KOPT-K1 (cell line): ENCODE measurements at regions not wholly inside any gene's neighbourhood (a gene's known extent, or its start where the extent isn't known, plus 50 kb on each side); places are given as distances from the start of the nearest gene placed in this dataset.

Experiments used
- H3K27ac ChIP-seq: fragments of 200-600 bp; sonication (generic); 2 replicates; pipeline ENCODE4 v1.5.1; 2016; ENCODE audit warnings: antibody characterized with exemption, mild to moderate bottlenecking, low read depth, low read length; ENCODE audit not compliant: poor library complexity, severe bottlenecking
- H3K36me3 ChIP-seq: fragments of 200-600 bp; sonication (generic); 2 replicates; pipeline ENCODE4 v1.5.1; 2017; ENCODE audit warnings: antibody characterized with exemption, mild to moderate bottlenecking, low read length, moderate library complexity; ENCODE audit not compliant: insufficient read depth
- H3K9me3 ChIP-seq: fragments of 200-600 bp; sonication (generic); 2 replicates; pipeline ENCODE4 v1.5.1; 2017; ENCODE audit warnings: antibody characterized with exemption, low read length, mild to moderate bottlenecking; ENCODE audit not compliant: insufficient read depth, poor library complexity, severe bottlenecking

DNA sequence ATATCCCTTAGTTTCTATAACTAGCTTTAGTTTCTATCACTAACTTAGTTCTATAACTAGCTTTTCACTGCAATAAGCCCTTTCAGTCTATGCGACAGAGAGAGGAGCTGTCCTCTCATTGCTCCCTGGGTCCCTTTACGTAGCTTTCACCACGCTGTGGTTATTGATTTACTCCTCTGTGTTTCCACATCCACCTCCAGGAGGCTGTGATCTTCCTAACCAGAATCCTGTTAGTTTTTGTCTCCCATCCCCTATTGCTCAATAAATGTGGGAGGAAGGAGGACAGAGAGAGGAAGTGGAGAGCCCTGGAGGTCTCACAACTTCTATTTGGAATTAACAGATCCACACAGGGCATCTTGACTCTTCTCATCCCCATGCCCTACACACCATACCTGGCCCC, 1036.1 kb downstream of the MCTP2 start:
- Histone ChIP-seq H3K9me3 (no peaks in the 10 kb centered on the region), H3K27ac (no peak overlapping the region), H3K36me3 (no peaks in the 10 kb centered on the region)

DNA sequence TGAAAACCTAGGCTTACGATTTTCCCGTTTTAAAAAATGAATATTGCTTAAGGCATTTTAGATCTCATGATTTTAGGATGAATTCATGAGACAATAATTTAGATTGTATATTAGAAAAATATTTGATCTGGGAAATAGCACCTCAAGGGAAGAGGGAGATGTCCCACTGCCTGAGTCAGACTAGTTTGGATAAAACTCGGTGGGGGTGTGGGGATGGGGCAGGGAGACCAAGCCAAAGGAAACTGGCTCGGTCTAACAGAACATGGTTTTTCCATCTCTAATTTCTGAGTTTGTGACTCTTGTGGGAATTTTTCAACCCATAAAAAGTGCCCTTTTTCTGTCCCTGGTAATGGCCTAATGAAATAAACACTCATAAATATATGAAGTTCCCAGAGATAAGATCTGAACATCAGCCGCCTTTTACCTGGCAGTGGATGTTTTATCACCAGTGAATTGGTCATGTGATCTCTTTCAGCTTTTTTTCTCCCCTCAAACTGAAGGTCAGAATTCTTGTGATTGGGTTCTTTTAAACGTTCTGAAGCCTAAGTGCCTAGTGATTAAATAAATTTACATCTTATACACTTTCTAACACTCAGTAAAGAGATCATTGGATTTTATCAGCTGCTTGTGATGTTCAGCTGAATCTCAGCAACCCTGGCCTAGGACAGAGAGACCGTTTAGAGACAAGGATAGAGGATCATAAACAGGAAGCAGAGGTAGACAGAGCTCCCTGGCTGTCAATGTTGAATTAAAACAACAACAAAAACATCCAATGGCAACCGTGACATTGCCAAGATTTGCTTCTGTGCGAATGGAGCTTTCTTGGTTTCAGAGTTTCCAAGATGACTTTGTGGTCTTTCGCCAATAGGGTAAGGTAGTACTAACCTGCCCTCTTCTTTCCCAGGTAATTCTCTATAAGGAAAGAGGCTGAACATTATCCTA, 1038.2 kb downstream of the MCTP2 start:
- H3K9me3 ChIP-seq: no peaks in the 10 kb centered on the region
- no peak overlapping the region for H3K27ac ChIP-seq
- no peaks in the 10 kb centered on the region for H3K36me3 ChIP-seq

DNA sequence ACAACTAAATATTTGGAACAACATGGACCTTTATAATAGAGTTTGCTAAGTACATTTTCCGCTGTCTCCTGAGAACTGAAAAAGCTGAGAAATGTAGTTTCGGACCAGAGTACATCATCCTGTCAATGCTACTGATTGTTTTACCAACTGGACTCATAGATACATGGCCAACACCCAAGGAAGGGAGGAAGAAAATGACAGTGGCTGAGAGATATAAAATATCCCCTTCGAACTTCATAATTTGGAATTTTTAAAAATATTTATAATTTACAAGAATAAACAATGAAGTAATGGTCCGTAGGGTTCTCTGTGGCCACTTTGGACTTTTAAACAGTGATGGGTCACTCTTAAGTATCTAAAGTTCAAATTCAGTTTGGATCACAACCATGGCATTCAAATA, 1042.7 kb downstream of the MCTP2 start:
- H3K36me3 ChIP-seq: no peaks in the 10 kb centered on the region
- no peaks in the 10 kb centered on the region for H3K9me3 ChIP-seq
- no peak overlapping the region for H3K27ac ChIP-seq

DNA sequence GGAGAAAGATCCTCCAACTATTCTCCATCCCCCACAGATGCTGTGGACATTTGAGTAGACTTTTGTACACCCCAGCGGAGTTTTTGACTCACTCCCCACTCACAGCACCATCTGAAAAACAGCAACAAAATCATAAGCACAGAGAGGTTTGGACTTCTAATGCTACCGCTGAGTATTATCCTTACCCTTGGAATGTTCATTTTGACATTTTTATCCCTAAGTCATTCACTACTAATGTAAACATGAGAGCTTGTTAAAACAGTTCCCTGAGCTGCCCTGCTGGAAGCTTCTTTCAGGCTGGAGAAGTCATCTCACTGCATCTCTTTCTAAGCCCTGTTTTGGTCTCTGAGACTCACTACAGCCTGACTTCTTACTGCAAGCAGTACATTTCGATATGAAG, 1045.9 kb downstream of the MCTP2 start:
- Histone ChIP-seq H3K9me3 (no peaks in the 10 kb centered on the region), H3K36me3 (no peaks in the 10 kb centered on the region), H3K27ac (no peak overlapping the region)

DNA sequence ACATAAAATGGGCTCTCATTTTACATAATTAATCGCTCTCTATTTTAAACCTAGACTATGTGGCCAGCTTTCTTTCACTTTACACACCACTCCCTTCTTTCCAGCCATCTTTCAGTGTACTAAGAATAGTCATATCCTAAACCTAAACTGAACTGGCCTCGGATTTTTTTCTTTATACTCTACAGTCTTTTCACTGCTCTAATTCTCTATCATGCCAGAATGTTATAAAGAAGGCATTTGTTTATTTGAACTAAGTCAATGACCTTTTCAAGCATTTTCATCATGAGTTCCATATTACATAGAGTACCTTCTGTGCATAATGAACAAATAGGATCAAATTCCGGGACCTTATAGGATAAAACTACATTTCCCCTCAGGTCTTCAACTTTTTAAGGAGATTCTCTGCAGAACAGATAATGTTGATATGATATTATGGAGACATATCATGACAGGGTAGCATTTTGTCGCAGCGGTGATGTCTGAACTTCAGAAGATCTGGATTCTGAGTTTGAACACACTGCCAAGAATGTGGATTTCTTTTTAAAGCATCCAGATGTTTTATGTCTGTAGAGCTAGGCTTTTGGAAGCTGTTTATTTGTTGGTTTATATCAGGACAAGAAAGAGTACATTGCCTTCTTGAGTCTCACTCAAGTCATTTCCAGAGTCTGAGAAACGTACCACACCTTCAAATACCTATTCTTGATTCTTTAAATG, 1047.3 kb downstream of the MCTP2 start:
- no peak overlapping the region for H3K27ac ChIP-seq
- H3K9me3 ChIP-seq: no peaks in the 10 kb centered on the region
- H3K36me3 ChIP-seq: no peaks in the 10 kb centered on the region

DNA sequence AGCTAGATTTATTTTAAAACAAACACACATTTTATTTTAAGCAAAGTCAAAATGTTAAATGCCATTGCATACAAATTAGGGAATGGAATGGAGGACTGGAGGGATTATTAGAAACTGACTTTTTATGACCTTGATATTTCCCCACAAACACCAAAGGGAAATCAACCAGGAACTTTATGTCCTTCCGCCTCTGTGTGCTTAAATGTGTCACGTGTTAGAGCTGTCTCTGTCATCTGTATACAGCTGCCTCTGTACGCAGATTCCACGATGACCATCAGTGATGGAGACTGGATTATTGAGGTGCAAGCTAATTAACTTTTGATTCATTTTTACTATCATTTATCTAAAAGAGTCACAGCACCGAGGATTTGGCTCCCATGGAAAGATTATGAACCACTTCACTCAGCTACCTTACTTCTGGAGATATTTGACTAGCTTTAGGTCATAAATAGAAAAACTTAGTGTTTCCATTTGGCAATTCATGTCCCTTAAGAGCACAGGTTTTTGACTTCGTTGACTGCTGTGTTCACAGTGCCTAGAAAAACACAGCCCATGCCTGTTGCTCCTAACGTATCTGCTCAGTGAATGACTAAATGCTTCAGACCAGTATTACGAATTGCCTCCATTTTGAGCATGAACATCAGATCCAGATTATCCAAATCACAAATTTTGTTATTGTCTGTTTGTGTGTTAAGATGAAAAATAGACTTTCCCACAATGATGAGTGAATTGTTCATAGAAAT, 1048.1 kb downstream of the MCTP2 start:
- H3K9me3 ChIP-seq: no peaks in the 10 kb centered on the region
- H3K36me3 ChIP-seq: no peaks in the 10 kb centered on the region
- no peak overlapping the region for H3K27ac ChIP-seq

DNA sequence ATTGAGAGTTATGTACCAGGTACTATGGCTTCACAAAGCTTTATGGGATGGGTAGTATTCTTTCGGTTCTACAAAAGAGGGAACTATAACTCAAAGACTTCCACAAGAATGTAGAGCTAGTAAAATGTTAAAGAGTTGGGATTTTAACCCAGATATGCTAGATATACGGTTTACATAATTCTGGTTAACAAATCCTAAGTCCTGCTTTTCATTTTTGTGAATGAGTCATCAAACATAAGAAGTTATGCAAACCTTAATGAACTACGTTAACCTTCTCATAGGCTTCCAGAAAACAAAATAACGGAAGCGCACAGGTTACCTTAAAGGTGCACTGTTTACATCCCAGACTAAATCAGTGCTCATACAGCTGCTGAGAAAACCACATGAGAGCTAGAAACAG, 1049.3 kb downstream of the MCTP2 start:
- H3K36me3 ChIP-seq: no peaks in the 10 kb centered on the region
- no peaks in the 10 kb centered on the region for H3K9me3 ChIP-seq
- H3K27ac ChIP-seq: no peak overlapping the region

DNA sequence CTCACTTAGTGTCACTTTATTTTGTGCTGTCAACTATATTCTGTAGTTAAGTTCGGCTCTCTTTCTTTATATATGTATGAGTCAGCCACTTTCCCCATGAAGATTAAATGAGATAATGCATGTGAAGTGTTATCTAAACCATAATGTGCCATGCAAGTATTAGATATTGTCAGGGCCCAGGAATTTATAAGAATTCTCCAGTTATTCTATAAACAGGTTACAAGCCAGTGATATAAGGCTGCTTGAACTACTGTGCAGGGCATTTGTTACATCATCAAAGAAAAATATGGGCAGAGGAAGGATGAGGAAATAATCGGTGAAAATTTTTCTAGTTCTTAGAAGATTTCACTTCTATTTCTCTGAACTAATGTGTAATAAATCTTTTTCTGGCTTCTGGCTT, 1049.0 kb upstream of the NR2F2 start:
- H3K36me3 ChIP-seq: no peaks in the 10 kb centered on the region
- H3K27ac ChIP-seq: no peak overlapping the region
- H3K9me3 ChIP-seq: no peaks in the 10 kb centered on the region

DNA sequence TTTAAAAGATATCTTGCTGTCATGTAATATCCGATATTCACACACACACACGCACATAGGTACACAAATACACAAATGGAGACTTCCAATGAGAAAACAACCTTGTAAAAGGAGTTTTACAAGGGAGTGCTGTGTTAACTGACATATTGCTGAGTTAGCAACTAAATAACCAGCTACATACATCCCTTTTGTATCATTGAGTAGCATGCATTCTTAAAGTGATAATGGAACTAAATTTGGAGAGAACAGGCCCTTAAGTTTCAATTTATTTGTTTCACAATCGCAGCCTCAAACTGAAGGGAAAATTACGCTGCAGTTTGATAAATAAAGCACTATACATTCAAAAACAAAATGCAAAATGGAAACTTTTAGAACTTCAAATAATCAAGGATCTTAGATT, 1046.0 kb upstream of the NR2F2 start:
- Histone ChIP-seq H3K27ac (no peak overlapping the region), H3K36me3 (no peaks in the 10 kb centered on the region), H3K9me3 (no peaks in the 10 kb centered on the region)

DNA sequence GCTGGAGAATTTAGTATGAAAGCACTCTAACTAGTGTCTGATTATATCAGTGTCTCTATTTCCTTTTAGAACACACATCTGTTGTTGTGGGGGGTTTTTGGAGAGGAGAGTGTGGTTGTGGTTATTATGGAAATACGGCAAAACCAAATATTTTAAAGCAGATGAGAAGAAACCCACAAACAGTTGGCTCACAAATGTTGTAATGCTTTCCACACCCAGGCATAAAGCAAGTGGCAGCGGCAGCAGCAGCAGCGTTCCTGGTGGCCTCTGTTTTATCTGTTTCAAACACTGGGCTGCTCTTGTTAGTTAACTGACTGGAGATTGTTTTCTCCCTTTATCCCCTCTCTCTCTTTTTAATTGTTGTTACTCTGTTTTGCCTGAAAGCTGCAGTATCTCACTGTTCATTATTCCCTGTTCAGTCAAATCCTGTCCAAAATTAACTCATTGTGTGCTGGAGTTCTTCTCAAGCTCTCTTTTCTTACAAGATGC, 1045.5 kb upstream of the NR2F2 start:
- H3K9me3 ChIP-seq: no peaks in the 10 kb centered on the region
- no peaks in the 10 kb centered on the region for H3K36me3 ChIP-seq
- no peak overlapping the region for H3K27ac ChIP-seq

DNA sequence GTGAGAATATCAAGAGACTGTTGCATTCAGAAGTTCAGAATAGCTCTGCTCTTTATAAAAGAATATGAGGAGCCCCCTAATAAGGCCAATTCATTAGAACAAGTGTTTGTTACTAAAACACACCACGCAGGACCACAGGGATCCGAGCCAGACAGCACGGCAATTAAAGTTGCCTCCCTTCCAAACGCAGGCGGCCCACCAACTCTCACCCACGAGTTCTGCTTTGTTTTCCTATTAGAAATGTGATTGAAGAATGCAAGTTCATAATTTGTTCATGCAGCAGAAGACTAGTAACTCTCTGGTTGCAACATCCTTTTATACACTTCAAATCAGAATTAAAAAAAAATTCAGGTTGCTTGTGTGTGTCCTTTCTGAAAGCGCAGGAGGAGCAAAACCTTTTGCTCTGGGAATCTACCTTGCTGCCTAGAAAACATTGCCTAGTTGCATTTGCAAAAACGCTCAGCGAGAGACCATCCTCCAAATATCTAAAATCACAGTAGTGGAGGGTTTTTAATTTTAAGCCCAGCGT, 1044.1 kb upstream of the NR2F2 start:
- no peak overlapping the region for H3K27ac ChIP-seq

DNA sequence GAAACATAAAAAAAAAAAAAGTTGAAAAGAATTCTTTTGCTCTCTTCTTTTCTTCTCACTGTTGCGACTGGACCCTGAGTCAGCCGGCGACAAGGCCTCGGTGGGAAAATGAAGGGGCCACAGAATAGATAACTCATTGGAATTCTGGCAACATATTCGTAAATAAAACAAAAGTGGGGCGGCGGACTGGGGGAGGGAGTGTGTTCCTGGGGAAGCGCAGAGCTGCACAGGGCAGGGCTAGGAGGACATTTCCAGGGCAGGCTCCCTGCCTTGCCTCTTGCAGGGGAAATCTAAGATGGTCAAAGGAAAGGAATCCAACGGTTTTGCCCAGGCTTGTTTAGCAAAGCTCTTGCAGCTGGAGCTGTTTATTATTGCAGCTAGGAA, 1042.8 kb upstream of the NR2F2 start:
- Histone ChIP-seq H3K27ac (no peak overlapping the region), H3K9me3 (no peaks in the 10 kb centered on the region), H3K36me3 (no peaks in the 10 kb centered on the region)

More for the DNA sequence above, 1044.1 kb upstream of the NR2F2 start:
- Histone ChIP-seq H3K36me3 (no peaks in the 10 kb centered on the region), H3K9me3 (no peaks in the 10 kb centered on the region)

DNA sequence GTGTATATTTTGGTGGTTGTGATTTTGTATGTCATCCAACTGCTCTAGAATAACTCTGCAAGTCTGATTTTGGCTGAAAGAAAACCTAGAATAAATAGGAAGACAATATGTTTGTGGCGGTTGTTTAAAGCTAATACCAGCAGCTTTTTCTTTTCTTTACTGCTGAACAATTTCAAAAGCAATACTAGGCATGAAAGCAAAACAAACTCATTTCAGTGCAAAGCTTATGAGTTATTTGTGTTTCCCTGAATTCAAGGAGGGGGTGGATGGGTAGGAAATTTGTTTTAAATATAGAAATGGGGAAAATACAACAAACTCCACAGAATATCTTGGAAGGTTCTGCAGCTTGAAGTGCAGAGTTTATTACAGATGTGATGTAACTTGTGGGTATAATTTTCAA, 1041.9 kb upstream of the NR2F2 start:
- Histone ChIP-seq H3K9me3 (no peaks in the 10 kb centered on the region), H3K27ac (no peak overlapping the region), H3K36me3 (no peaks in the 10 kb centered on the region)

DNA sequence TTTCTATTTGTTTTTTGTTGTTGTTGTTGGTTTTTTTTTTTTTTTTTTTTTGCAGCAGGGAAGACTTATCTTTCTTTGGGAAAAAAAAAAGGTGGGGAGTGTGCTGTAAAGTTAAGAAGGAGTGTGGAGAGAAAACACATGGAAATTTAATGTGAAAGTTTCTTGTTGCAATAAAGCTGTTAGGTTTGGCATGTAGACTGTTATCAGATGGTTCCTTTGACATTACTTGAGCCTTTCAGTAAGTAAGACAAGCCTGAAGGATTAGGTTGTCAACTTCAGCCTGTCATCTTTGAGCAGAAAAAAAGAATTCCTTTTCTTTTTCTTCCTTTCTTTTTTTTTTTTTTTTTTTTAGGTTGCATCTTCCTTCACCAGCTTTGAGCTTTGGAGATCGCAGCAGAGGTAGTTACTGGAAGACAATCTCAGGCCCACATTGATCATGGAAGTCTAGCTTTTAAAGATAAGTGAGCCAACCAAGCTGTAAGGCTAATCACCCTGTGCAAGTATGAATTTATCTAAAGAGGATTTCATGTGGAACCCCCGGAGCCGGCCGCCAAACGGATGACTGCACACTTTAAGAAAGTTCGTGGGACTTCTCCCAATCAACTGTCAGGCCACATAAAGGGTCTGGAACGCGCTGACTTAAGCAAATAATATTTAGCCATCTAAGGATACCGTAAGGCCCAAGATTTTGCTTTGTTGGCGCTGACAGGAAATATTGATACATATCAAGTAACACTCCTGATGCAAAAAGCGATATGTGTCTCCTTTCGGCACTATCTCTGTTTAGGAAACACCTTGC, 1040.1 kb upstream of the NR2F2 start:
- Histone ChIP-seq H3K36me3 (no peaks in the 10 kb centered on the region), H3K27ac (no peak overlapping the region)

More for the DNA sequence above, 1040.1 kb upstream of the NR2F2 start:
- no peaks in the 10 kb centered on the region for H3K9me3 ChIP-seq
